Gastrocnemius medialis (tissue), 4 donors: ENCODE measurements at regions not wholly inside any gene's neighbourhood (a gene's known extent, or its start where the extent isn't known, plus 50 kb on each side); places are given as distances from the start of the nearest gene placed in this dataset.

ENCODE experiments used
- CTCF ChIP-seq, 5 experiments: fragments of 450-650 bp in 3 of 5; fragments of 200-600 bp in 2 of 5; sonication (generic) in 2 of 5; IDR thresholded peaks in 4 of 5; conservative IDR thresholded peaks in 1 of 5; 1 replicate in 4 of 5; 2 replicates in 1 of 5; pipeline ENCODE4 v1.5.1; 2016 to 2019; ENCODE audit warnings: antibody characterized with exemption in 5 of 5, mild to moderate bottlenecking in 3 of 5, moderate library complexity in 3 of 5
- POLR2A ChIP-seq, 2 donors: fragments of 450-650 bp; IDR thresholded peaks; one replicate each; pipeline ENCODE4 v1.6.1; 2017; ENCODE audit warnings: antibody characterized with exemption in 2 of 2, mild to moderate bottlenecking in 2 of 2, moderate library complexity in 2 of 2

GRCh38 chr10:106499448-106499847, 665.1 kb downstream of the SORCS1 start:
- TF ChIP-seq POLR2A (IDR thresholded peaks at IDR 0.05) (no peak), CTCF (IDR thresholded peaks at IDR 0.05 in 4 of 5, conservative IDR thresholded peaks at IDR 0.05 in 1 of 5) (no peak)
